GM19023 (cell line): ENCODE measurements at regions not wholly inside any gene's neighbourhood (a gene's known extent, or its start where the extent isn't known, plus 50 kb on each side); places are given as distances from the start of the nearest gene placed in this dataset.

Experiments
- ATAC-seq: cut with Tn5 transposase; IDR thresholded peaks from one replicate; pipeline ENCODE4 v1.9.1; 2021; ENCODE audit warnings: mild to moderate bottlenecking, moderate library complexity; ENCODE audit not compliant: unreplicated experiment

DNA sequence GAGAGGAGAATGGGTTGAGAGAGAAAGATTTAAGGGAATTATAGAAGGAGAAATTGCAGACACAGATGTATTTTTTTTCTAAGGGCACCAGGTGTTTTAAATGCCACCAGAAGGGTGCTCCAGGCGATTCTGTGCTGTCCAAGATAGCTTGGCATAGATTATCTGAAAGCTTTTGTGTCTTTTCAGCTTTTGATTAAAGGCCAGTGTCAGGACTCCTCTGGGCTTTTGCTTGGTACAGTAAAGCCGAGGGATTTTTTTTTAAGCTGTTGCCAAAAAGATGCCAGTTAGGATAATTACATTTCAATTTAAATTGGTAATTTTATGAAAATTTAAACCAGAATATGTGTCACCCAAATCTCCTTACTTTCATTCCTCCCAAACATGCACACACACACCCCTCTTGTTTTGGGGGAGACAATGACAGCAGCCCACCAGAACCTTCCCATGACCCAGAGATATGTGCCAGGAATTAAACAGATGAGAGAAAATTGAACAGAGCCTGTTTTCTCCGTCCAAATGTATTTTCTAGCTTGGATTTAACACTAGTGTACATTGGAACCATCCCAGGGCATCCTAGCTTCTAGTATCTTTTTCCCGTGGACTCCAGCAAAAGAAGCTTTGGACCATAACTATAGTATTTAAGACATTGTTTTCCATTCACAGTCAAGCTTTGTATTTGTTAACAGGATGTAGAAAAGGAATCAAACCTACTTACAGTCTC is 670.7 kb upstream of the CXADR start:
- no peak for ATAC-seq

GRCh38 chr21:16842696-16843035 is 670.2 kb upstream of the CXADR start:
- no peak for ATAC-seq

GRCh38 chr21:16847211-16847610 is 665.6 kb upstream of the CXADR start:
- ATAC-seq: no peak

DNA sequence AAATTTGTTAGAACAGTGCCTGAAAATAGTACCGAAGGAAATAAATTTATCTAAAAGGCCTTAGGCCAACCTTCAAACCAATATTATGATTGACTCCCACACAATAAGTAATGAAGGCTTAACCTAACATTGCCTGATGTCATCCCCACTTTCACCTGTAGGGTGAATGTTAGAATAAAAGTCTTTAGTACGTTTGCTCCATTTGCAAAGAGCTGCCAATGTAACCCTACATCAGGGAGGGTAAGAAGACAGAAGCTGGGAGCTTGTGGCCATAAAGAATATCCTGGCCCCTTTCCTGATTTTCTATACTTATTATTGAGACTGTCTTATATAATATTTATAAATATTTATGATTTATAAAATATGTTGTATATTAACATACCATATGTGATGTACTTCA is 661.8 kb upstream of the CXADR start:
- ATAC-seq: no peak

DNA sequence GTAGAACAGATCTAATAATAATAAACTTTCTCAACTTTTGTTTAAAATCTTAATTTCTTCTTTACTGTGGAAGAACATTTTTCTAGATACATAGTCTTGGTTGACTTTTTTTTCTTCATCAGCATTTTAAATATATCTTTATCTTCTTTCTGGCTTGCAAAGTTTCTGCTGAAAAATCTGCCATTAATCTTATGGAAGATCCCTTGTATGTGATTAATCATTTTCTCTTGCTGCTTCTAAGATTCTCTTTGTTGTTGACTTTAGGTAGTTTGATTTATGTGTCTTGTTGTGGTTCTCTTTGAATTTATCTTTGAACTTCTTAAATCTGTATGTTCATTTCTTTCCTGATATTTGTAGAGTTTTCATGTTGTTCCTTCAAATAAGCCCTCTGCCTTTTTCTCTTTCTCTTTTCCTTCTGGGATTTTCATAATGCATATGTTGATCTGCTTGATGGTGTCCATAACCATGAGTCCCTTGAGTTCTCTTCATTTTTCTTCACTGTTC is 657.6 kb upstream of the CXADR start:
- no peak for ATAC-seq

- ATAC-seq: no peak
Observed at GRCh38 chr21:16863362-16863905, 649.4 kb upstream of the CXADR start.

GRCh38 chr21:16863908-16864307 is 648.9 kb upstream of the CXADR start:
- ATAC-seq: no peak

- no peak for ATAC-seq
Observed at GRCh38 chr21:16865632-16866031, 647.2 kb upstream of the CXADR start.

DNA sequence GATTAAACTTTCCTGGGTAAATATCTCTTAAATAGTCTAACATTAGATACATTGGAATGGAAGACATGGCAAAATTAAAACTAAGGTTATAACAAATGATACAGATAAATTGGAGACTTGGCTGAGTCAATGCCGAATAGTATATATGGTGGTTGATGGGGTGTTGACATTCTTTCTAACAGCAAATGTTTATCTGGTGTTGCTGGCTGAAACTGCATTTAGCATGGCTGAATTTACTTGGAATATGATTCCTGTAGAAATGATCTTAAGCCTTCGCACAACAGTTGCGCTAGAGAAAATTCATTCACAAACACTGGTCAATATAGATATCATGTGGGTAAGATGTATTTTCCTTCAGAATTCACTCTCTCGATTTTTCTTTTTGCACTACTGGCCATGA is 646.0 kb upstream of the CXADR start:
- ATAC-seq: no peak

- ATAC-seq: no peak
Observed at GRCh38 chr21:16870103-16870502, 642.7 kb upstream of the CXADR start.

- ATAC-seq: no peak
Observed at GRCh38 chr21:16872616-16873015, 640.2 kb upstream of the CXADR start.

- ATAC-seq: no peak
Observed at GRCh38 chr21:16873176-16873575, 639.7 kb upstream of the CXADR start.

- ATAC-seq: no peak
Observed at GRCh38 chr21:16873596-16873995, 639.2 kb upstream of the CXADR start.

- no peak for ATAC-seq
Observed at GRCh38 chr21:16879479-16879878, 633.4 kb upstream of the CXADR start.

DNA sequence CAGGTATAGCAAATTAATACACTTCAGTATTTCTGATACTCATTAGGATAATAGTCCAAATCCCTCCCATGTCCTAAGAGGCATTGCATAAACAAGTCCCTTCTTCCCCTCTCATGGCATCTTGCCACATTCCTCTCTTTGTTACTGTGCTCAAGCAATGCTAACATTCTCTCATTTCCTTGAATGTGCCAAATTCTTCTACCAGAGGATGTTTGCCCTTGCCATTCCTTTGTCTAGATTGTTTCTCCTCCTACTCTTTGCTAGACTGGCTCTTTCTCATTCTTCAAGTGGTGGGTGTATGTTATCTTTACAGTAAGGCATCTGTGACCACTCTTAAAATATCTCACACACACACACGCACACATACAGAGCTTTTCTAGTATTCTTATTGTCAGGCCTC is 621.0 kb upstream of the CXADR start:
- ATAC-seq: no peak

- ATAC-seq: no peak
Observed at GRCh38 chr21:16900685-16901084, 612.2 kb upstream of the CXADR start.

DNA sequence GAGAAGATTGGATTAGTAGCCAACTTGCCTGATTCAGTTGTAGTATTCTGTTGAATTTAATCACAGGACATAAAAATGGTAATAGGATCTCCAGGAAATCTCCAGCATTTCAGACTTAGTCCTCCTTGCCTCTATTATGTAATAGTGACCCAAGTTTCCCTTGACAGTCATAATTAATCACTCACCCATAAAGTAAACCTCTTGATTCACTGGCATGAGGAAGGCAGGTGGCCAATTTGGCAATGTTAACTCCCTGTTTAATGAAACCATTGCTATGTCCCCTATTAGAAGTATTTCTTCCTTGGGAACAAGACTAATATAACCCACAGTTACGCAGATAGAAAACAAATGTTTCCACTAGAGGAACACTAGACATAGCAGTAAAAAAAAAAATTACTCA is 604.8 kb upstream of the CXADR start:
- no peak for ATAC-seq

DNA sequence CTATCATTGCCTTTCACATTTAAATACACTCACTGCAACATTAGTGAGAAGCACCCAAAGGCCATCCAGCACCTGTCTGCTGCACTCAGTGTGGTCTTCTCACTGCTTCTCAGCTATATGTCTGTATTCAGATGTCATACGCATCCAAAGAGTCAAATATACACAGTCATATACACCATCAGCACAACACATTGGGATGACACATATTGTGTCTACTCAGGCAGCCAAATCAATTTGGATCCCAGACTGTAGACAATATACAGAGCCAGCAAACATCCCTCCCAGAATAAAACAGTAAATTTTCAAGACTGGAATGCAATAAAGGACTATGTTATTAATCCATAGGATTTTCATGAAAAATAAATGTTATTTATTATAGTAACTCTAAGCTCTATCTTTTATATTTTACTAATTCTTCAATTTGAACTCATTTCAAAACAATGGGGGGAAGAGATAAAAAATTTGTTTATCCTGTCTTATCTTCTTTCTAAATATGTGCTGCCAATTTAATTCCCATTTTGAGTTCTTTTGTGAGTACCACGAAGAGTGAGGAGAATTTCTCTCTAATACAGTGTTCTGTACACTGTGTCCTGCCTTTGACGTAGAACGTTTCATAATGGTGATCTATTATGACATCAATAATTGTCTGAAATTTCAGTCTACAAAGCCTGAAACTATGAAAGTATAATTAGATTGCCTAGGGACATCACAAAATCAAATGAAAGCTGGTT is 602.2 kb upstream of the CXADR start:
- ATAC-seq: no peak

GRCh38 chr21:16911166-16911607 is 601.7 kb upstream of the CXADR start:
- ATAC-seq: no peak

DNA sequence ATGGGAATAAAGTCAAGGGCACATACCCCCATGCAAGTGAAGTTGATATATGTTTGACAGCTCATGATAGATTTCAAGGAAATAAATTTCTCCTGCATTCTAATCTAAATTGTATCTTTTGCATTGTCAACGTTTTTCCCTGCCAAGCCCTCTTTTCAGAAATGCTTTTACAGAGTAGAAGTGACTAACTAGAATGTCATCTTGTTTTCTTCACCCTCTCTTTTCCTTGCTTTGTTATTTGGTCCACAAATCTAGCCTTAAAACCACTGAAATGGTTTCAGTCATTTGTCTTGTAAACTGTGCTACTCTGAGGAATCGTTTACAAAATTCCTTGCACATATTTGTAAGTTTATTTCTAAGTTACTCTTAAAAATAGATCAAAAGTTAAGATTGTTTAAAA is 600.8 kb upstream of the CXADR start:
- ATAC-seq: no peak

GRCh38 chr21:16913010-16913409 is 599.8 kb upstream of the CXADR start:
- no peak for ATAC-seq

- ATAC-seq: no peak
Observed at GRCh38 chr21:16928439-16928838, 584.4 kb upstream of the CXADR start.
